PC-9 (cell line): ENCODE measurements at regions not wholly inside any gene's neighbourhood (a gene's known extent, or its start where the extent isn't known, plus 50 kb on each side); places are given as distances from the start of the nearest gene placed in this dataset.

Experiments used
- CTCF ChIP-seq: fragments of 200-600 bp; sonication (generic); conservative IDR thresholded peaks from 2 replicates; pipeline ENCODE4 v1.6.1; 2017; ENCODE audit warnings: mixed run types, antibody characterized with exemption, mild to moderate bottlenecking, moderate library complexity
- EZH2 ChIP-seq: fragments of 200-600 bp; sonication (generic); IDR thresholded peaks from 2 replicates; pipeline ENCODE4 v1.8.0; 2017; ENCODE audit warnings: antibody characterized with exemption, low read depth

- TF ChIP-seq CTCF = no peak
- no peak for TF ChIP-seq EZH2
Observed at GRCh38 chr4:188984518-188984917, 845.3 kb downstream of the TRIML1 start.
